ENCODE measurements at regions not wholly inside any gene's neighbourhood (a gene's known extent, or its start where the extent isn't known, plus 50 kb on each side); places are given as distances from the start of the nearest gene placed in this dataset.
"Not testable (repeated sequence)": the region's sequence is repeated elsewhere in the genome, so short reads cannot be mapped to it uniquely, and the experiment has no call there.

DNA sequence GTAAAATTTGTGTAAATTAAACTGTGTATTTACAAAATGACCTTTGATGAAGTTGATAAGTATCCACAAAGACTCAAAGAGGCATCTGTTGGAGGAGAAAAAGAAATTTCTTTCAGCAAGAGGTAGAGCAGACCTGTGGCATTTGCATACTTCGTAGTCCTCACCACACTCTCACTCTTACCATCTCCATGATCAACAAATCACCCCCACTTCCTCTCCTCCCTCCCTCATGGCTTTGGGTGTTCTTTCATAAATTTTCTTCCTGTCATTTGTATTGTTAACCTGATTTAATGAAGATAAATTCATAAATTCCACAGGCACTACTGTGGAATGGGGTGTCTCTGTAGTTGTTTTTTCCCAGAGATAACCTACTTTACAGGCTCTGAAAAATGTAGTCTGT is 366.5 kb downstream of the ZNF674 start (continued):
- TF ChIP-seq TOE1 (IDR thresholded peaks at IDR 0.05; ENCODE audit: borderline replicate concordance) (no peak), TOE1 (CRISPR knock-in tag; IDR thresholded peaks at IDR 0.05; ENCODE audit: borderline replicate concordance, low read depth) (no peak), SAFB2 (IDR thresholded peaks at IDR 0.05; ENCODE audit: borderline replicate concordance, low read depth, low read length, severe bottlenecking) (no peak), MTA2 (IDR thresholded peaks at IDR 0.05; ENCODE audit: low read depth) (no peak)

DNA sequence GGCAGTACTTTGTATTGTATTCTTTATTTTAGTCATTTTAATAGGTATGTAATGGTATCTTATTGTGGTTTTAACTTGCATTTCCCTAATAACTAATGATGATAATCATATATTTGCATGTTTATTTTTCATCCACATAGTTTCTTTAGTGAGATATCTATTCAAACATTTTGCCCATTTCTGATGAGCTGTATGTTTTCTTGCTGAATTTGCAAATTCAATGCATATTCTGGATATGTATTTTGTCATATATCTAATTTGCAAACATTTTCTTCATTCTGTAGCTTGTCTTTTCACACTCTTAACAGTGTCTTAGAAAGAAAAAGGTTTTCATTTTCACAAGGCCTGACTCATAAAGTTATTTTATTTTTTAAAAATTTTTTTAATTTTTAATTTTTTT is 372.1 kb downstream of the ZNF674 start:
- no peak overlapping the region for H2AFZ ChIP-seq (ENCODE audit: low read depth, low read length)
- H3K27ac ChIP-seq (ENCODE audit: extremely low read depth, low read depth, low read length), result no peak overlapping the region
- no peaks in the 10 kb centered on the region for H4K20me1 ChIP-seq (replicated peaks; ENCODE audit: control insufficient read depth, insufficient read depth, low read length)
- no peaks in the 10 kb centered on the region for H3K27me3 ChIP-seq (ENCODE audit: control insufficient read depth in 2 of 2, insufficient read depth in 2 of 2, low read length in 2 of 2)
- H3K4me2 ChIP-seq (ENCODE audit: insufficient read depth, low read length), result no peak overlapping the region
- H3K9me3 ChIP-seq (replicated peaks; ENCODE audit: control insufficient read depth, insufficient read depth, low read depth, low read length), result no peaks in the 10 kb centered on the region
- FAIRE-seq (no peak), ATAC-seq (no peak), DNase-seq (ENCODE audit: extremely low read depth in 1 of 4, low spot score in 3 of 4) (no peak)
- BruUV-seq (replicated peaks), result no TSS peak
- H3K4me3 ChIP-seq, result no peak overlapping the region
- intact Hi-C loops (cut with micrococcal nuclease), result no loop called here
- H3K36me3 ChIP-seq (ENCODE audit: control insufficient read depth, insufficient read depth, low read length), result no peaks in the 10 kb centered on the region
- no peaks in the 10 kb centered on the region for H3K79me2 ChIP-seq (ENCODE audit: control insufficient read depth, insufficient read depth, low read length)
- in situ Hi-C loops (cut with MboI), result no loop called here
- no peaks in the 10 kb centered on the region for H3K4me1 ChIP-seq (replicated peaks in 1 of 2; ENCODE audit: control insufficient read depth in 2 of 2, insufficient read depth in 2 of 2, low read length in 2 of 2)
- ChIA-PET POLR2A (interaction anchor here (0.6 kb wide), 1 partner anchor 17 kb away, joined by 3 read pairs; no protein-coding TSS in a partner anchor), CTCF (ENCODE audit: low intra/inter-chr PET ratio) (no interaction called here)
- H3K9ac ChIP-seq (ENCODE audit: insufficient read depth in 1 of 2, low read depth in 2 of 2, low read length in 2 of 2), result no peak overlapping the region
- TF ChIP-seq, protein P1, sequence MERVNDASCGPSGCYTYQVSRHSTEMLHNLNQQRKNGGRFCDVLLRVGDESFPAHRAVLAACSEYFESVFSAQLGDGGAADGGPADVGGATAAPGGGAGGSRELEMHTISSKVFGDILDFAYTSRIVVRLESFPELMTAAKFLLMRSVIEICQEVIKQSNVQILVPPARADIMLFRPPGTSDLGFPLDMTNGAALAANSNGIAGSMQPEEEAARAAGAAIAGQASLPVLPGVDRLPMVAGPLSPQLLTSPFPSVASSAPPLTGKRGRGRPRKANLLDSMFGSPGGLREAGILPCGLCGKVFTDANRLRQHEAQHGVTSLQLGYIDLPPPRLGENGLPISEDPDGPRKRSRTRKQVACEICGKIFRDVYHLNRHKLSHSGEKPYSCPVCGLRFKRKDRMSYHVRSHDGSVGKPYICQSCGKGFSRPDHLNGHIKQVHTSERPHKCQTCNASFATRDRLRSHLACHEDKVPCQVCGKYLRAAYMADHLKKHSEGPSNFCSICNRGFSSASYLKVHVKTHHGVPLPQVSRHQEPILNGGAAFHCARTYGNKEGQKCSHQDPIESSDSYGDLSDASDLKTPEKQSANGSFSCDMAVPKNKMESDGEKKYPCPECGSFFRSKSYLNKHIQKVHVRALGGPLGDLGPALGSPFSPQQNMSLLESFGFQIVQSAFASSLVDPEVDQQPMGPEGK (CRISPR knock-in tag; IDR thresholded peaks at IDR 0.05; ENCODE audit: borderline replicate concordance), result no peak
- TF ChIP-seq ZNF134 (CRISPR knock-in tag; conservative IDR thresholded peaks at IDR 0.05) (no peak), FOSL1 (tag; conservative IDR thresholded peaks at IDR 0.05) (no peak), CHD2 (IDR thresholded peaks at IDR 0.05; ENCODE audit: low read depth, low read length) (no peak), C11orf30 (IDR thresholded peaks at IDR 0.05; ENCODE audit: low read depth) (peak; percentile 11; the same call in 1 of the 2 replicates), ZNF316 (IDR thresholded peaks at IDR 0.05) (peak; percentile 45; the same call in 1 of the 2 replicates), PML (IDR thresholded peaks at IDR 0.05; ENCODE audit: low read length) (no peak)
- TF ChIP-seq, protein P2, sequence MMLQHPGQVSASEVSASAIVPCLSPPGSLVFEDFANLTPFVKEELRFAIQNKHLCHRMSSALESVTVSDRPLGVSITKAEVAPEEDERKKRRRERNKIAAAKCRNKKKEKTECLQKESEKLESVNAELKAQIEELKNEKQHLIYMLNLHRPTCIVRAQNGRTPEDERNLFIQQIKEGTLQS (IDR thresholded peaks at IDR 0.05), result no peak
- TF ChIP-seq, protein P2 (CRISPR knock-in tag; conservative IDR thresholded peaks at IDR 0.05), result no peak
- H3K9me1 ChIP-seq (ENCODE audit: control insufficient read depth, insufficient read depth, low read length), result no peaks in the 10 kb centered on the region

DNA sequence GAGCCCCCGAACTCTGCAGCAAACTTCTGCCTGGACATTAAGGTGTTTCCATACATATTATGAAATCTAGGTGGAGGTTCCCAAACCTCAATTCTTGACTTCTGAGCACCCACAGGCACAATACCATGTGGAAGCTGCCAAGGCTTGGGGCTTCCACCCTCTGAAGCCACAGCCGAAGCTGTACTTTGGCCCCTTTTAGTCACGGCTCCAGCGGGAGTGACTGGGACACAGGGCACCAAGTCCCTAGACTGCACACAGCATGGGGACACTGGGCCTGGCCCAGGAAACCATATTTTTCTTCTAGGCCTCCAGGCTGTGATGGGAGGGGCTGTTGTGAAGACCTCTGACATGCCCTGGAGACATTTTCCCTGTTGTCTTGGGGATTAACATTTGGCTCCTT is 373.8 kb downstream of the ZNF674 start:
- H3K9ac ChIP-seq (ENCODE audit: insufficient read depth in 1 of 2, low read depth in 2 of 2, low read length in 2 of 2); BruUV-seq (replicated peaks); in situ Hi-C loops (cut with MboI); intact Hi-C loops (cut with micrococcal nuclease); H3K9me1 ChIP-seq (ENCODE audit: control insufficient read depth, insufficient read depth, low read length); H3K27ac ChIP-seq (ENCODE audit: extremely low read depth, low read depth, low read length); DNase-seq (ENCODE audit: extremely low read depth in 1 of 4, low spot score in 3 of 4); H3K4me3 ChIP-seq; FAIRE-seq; H3K4me1 ChIP-seq (replicated peaks in 1 of 2; ENCODE audit: control insufficient read depth in 2 of 2, insufficient read depth in 2 of 2, low read length in 2 of 2); H3K79me2 ChIP-seq (ENCODE audit: control insufficient read depth, insufficient read depth, low read length); H3K36me3 ChIP-seq (ENCODE audit: control insufficient read depth, insufficient read depth, low read length); ATAC-seq; CTCF ChIA-PET (ENCODE audit: low intra/inter-chr PET ratio); H4K20me1 ChIP-seq (replicated peaks; ENCODE audit: control insufficient read depth, insufficient read depth, low read length); H2AFZ ChIP-seq (ENCODE audit: low read depth, low read length); H3K9me3 ChIP-seq (replicated peaks; ENCODE audit: control insufficient read depth, insufficient read depth, low read depth, low read length); H3K4me2 ChIP-seq (ENCODE audit: insufficient read depth, low read length); H3K27me3 ChIP-seq (ENCODE audit: control insufficient read depth in 2 of 2, insufficient read depth in 2 of 2, low read length in 2 of 2): not testable (repeated sequence)
- 0% methylated on average over 3 of the region's 4 CpGs for WGBS (ENCODE audit: insufficient coverage, low coverage, missing lambda C conversion rate)
- POLR2A ChIA-PET, result interaction anchor here (0.6 kb wide), 1 partner anchor 112 kb away, joined by 4 read pairs; no protein-coding TSS in a partner anchor
